Hepatocyte (in vitro differentiated cells): ENCODE measurements at regions not wholly inside any gene's neighbourhood (a gene's known extent, or its start where the extent isn't known, plus 50 kb on each side); places are given as distances from the start of the nearest gene placed in this dataset.

Source experiments
- CTCF ChIP-seq: fragments of 200-600 bp; sonication (generic); IDR thresholded peaks from 2 replicates; pipeline ENCODE4 v1.5.1; 2016; ENCODE audit warnings: antibody characterized with exemption, mild to moderate bottlenecking; ENCODE audit not compliant: poor library complexity
- EZH2 ChIP-seq: fragments of 200-600 bp; sonication (generic); IDR thresholded peaks from 2 replicates; pipeline ENCODE4 v1.6.1; 2016; ENCODE audit warnings: antibody characterized with exemption, mild to moderate bottlenecking, borderline replicate concordance

GRCh38 chr5:33194914-33195313 lies 245.9 kb upstream of the TARS1 start:
- TF ChIP-seq CTCF (no peak), EZH2 (no peak)
